Heart left ventricle (tissue), 16 donors: ENCODE measurements at regions not wholly inside any gene's neighbourhood (a gene's known extent, or its start where the extent isn't known, plus 50 kb on each side); places are given as distances from the start of the nearest gene placed in this dataset.

Experiments used
- ATAC-seq, 4 donors: fragments of 200-7000 bp; cut with Tn5 transposase; one replicate each; pipeline ENCODE4 v1.9.1; 2020 to 2022; ENCODE audit warnings: moderate library complexity in 4 of 4, mild to moderate bottlenecking in 3 of 4, moderate number of reproducible peaks in 1 of 4
- DNase-seq, 5 donors: peaks; one replicate each; pipeline ENCODE4 v3.0.0-alpha.2; 2020
- H3K27ac ChIP-seq, 12 donors: fragments of 200-600 bp; sonication (generic) in 4 of 12; one replicate each; pipeline versions ENCODE4 v1.5.0 to v1.8.0; 2016 to 2022; ENCODE audit warnings: mild to moderate bottlenecking in 2 of 12
- H3K27me3 ChIP-seq, 9 donors: fragments of 200-600 bp; sonication (generic) in 2 of 9; one replicate each; pipeline versions ENCODE4 v1.5.1 to v1.8.0; 2016 to 2022; ENCODE audit warnings: mild to moderate bottlenecking in 3 of 9
- H3K36me3 ChIP-seq, 9 donors: fragments of 200-600 bp; sonication (generic) in 2 of 9; one replicate each; pipeline versions ENCODE4 v1.5.0 to v1.8.0; 2018 to 2022; ENCODE audit warnings: mild to moderate bottlenecking in 2 of 9
- H3K4me1 ChIP-seq, 12 donors: fragments of 200-600 bp; sonication (generic) in 4 of 12; one replicate each; pipeline versions ENCODE4 v1.5.0 to v1.8.0; 2016 to 2022; ENCODE audit warnings: mild to moderate bottlenecking in 3 of 12
- H3K4me3 ChIP-seq, 12 donors: fragments of 200-600 bp; sonication (generic) in 4 of 12; one replicate each; pipeline versions ENCODE4 v1.5.0 to v1.8.0; 2017 to 2022; ENCODE audit warnings: mild to moderate bottlenecking in 9 of 12, moderate library complexity in 4 of 12
- H3K9me3 ChIP-seq, 12 donors: fragments of 200-600 bp; sonication (generic) in 4 of 12; one replicate each; pipeline versions ENCODE4 v1.5.0 to v1.8.0; 2016 to 2022; ENCODE audit warnings: mild to moderate bottlenecking in 1 of 12
- CTCF ChIP-seq, 12 donors: fragments of 200-600 bp; sonication (generic) in 4 of 12; IDR thresholded peaks; one replicate each; pipeline versions ENCODE4 v1.5.0 to v1.8.0; 2018 to 2022; ENCODE audit warnings: antibody characterized with exemption in 12 of 12, mild to moderate bottlenecking in 5 of 12
- POLR2A ChIP-seq, 2 donors: fragments of 450-650 bp; IDR thresholded peaks; one replicate each; pipeline ENCODE4 v1.6.1; 2017; ENCODE audit warnings: antibody characterized with exemption in 2 of 2, mild to moderate bottlenecking in 2 of 2, moderate library complexity in 2 of 2
- WGBS, 4 donors: extraction: QIAGEN DNeasy Blood & Tissue Kit in 2 of 4; methylation state at CpG; one replicate each; pipeline versions ENCODE4 v1.1.5 to v1.1.7; 2013 to 2018; 5-methylcytosine and 5-hydroxymethylcytosine counted together
- intact Hi-C, 10 donors: fragments of 100-400 bp; cut with DNase I; formaldehyde crosslinking; loops; one replicate each; pipeline versions ENCODE4 v1.11.1 to v1.14.2; 2022
- donor health status: ischemic (EF 13 %, LVEDD 7.1; RV severe dilation, severe dysfunction).
- donor health status: healthy with polysubstance abuse.
- donor health status: DM: no; HTN: yes; CAD: no.
- donor health status: DM: no; HTN: no; CAD: no.
- donor health status: ischemic (EF 25% LVEDD 6.9; RV normal size, moderate dysfunction).
- donor health status: ischemic (EF 25% LVEDD 5.7; RV mildly dilated, moderate dysfunction).
- donor health status: healthy.
- donor health status: DM: yes; HTN: yes; CAD: no.
- donor health status: ischemic (EF 35%, LVEDD 5.7; RV mildly dilated, moderate dysfunction).
- donor health status: nonischemic (EF 11% LVEDD 7.7; RV severe dilation, severe dysfunction).
- donor health status: DM: yes; HTN: yes; CAD: no.
- donor health status: PGD.
- donor health status: ischemic (EF 29% LVEDD 5.4; RV normal size, mild dysfunction).
- donor health status: nonischemic (EF 23%, LVEDD 6.1; RV moderate dilation, normal function).

GRCh38 chr6:62530985-62531384 lies 245.0 kb upstream of the KHDRBS2 start:
- no peak for ATAC-seq
- Histone ChIP-seq H3K27me3 (no peaks in the 10 kb centered on the region), H3K27ac (no peak overlapping the region)

GRCh38 chr6:62528894-62529526 lies 243.0 kb upstream of the KHDRBS2 start:
- Histone ChIP-seq H3K27me3 (no peaks in the 10 kb centered on the region), H3K27ac (no peak overlapping the region), H3K36me3 (no peaks in the 10 kb centered on the region), H3K4me1 (no peaks in the 10 kb centered on the region), H3K9me3 (peaks cover 0 to 14% (median 2%) of the 10 kb centered on the region in 12 donors), H3K4me3 (no peak overlapping the region)
- intact Hi-C loops, result no loop called here
- WGBS, 4 donors, result 70 to 73% (median 70%) methylated on average over 3 of the region's 3 CpGs
- ATAC-seq (no peak), DNase-seq (no peak)
- no peak for TF ChIP-seq CTCF (IDR thresholded peaks at IDR 0.05)
- TF ChIP-seq POLR2A (IDR thresholded peaks at IDR 0.05), result no peak

More at GRCh38 chr6:62530985-62531384, 245.0 kb upstream of the KHDRBS2 start:
- DNase-seq, result no peak
- Histone ChIP-seq H3K4me1 (no peaks in the 10 kb centered on the region), H3K4me3 (no peak overlapping the region), H3K36me3 (no peaks in the 10 kb centered on the region), H3K9me3 (peaks cover 0 to 23% (median 2%) of the 10 kb centered on the region in 12 donors)
- intact Hi-C loops, result no loop called here
- WGBS, 4 donors, result 57 to 68% (median 61%) methylated on average over 2 of the region's 2 CpGs
- TF ChIP-seq CTCF (IDR thresholded peaks at IDR 0.05) (no peak), POLR2A (IDR thresholded peaks at IDR 0.05) (no peak)

GRCh38 chr6:62523630-62524029 lies 237.6 kb upstream of the KHDRBS2 start:
- ATAC-seq (no peak), DNase-seq (no peak)
- Histone ChIP-seq H3K27ac (no peak overlapping the region), H3K4me3 (no peak overlapping the region), H3K27me3 (no peaks in the 10 kb centered on the region), H3K36me3 (no peaks in the 10 kb centered on the region), H3K4me1 (no peaks in the 10 kb centered on the region), H3K9me3 (peaks cover 0 to 12% (median 0%) of the 10 kb centered on the region in 12 donors)
- WGBS, 4 donors, result 62 to 73% (median 65%) methylated on average over 2 of the region's 2 CpGs
- TF ChIP-seq CTCF (IDR thresholded peaks at IDR 0.05) (no peak), POLR2A (IDR thresholded peaks at IDR 0.05) (no peak)
- intact Hi-C loops, result no loop called here

DNA sequence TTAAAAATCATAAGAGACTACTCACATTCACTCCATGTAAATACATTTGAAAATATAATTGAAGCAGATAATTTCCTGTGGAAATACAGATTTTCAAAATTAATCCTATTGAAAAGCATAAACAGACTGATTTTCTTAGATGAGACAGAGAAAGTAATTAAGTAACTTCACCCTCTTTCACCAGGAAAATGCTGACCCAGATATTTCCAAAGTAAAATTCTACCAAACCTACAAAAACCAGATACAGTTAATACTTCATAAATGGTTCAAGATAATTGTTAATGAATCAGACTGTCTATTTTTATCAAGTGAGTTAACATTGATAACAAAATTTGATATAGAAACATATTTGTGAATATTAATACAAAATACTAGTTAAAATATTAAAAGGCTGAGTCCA lies 233.5 kb upstream of the KHDRBS2 start:
- Histone ChIP-seq H3K4me1 (no peaks in the 10 kb centered on the region), H3K27me3 (no peaks in the 10 kb centered on the region), H3K36me3 (no peaks in the 10 kb centered on the region), H3K4me3 (no peak overlapping the region), H3K27ac (no peak overlapping the region), H3K9me3 (peaks cover 0 to 2% (median 0%) of the 10 kb centered on the region in 12 donors)
- DNase-seq (no peak), ATAC-seq (no peak)
- no peak for TF ChIP-seq POLR2A (IDR thresholded peaks at IDR 0.05)
- no peak for TF ChIP-seq CTCF (IDR thresholded peaks at IDR 0.05)
- intact Hi-C loops, result no loop called here
